Lung (tissue), 11 donors: ENCODE measurements at regions not wholly inside any gene's neighbourhood (a gene's known extent, or its start where the extent isn't known, plus 50 kb on each side); places are given as distances from the start of the nearest gene placed in this dataset.
A peak's percentile ranks its signal among the peaks of the same experiment; 100 is the strongest.

Experiments
- ATAC-seq: fragments of 200-7000 bp; cut with Tn5 transposase; one replicate; pipeline ENCODE4 v1.9.1; 2020; ENCODE audit warnings: moderate number of reproducible peaks; ENCODE audit not compliant: insufficient read depth, low FRiP score
- DNase-seq, 3 donors: peaks; one replicate each; pipeline ENCODE4 v3.0.0-alpha.2; 2013 to 2017
- H3K27ac ChIP-seq, 2 donors: one replicate each; pipeline ENCODE4 v1.5.1; 2013; ENCODE audit warnings: mild to moderate bottlenecking in 2 of 2, moderate library complexity in 2 of 2, control low read depth in 1 of 2, inconsistent platforms in 1 of 2, low read depth in 1 of 2, low read length in 1 of 2
- H3K27me3 ChIP-seq, 3 donors: one replicate each; pipeline ENCODE4 v1.5.1; 2013; ENCODE audit warnings: low read length in 2 of 3; ENCODE audit not compliant: control insufficient read depth in 3 of 3, insufficient read depth in 3 of 3
- H3K36me3 ChIP-seq, 4 donors: one replicate each; pipeline ENCODE4 v1.5.1; 2013; ENCODE audit warnings: low read length in 4 of 4, mild to moderate bottlenecking in 1 of 4, moderate library complexity in 1 of 4; ENCODE audit not compliant: control insufficient read depth in 4 of 4, insufficient read depth in 4 of 4
- H3K4me1 ChIP-seq, 5 donors: one replicate each; pipeline ENCODE4 v1.5.1; 2013; ENCODE audit warnings: low read length in 5 of 5, mild to moderate bottlenecking in 2 of 5, moderate library complexity in 1 of 5; ENCODE audit not compliant: control insufficient read depth in 5 of 5, insufficient read depth in 5 of 5
- H3K4me3 ChIP-seq: one replicate; pipeline ENCODE4 v1.5.1; 2013; ENCODE audit warnings: mild to moderate bottlenecking, control low read depth, moderate library complexity
- H3K9ac ChIP-seq, 2 donors: one replicate each; pipeline ENCODE4 v1.5.1; 2013; ENCODE audit warnings: low read length in 2 of 2, control low read depth in 1 of 2; ENCODE audit not compliant: insufficient read depth in 1 of 2
- H3K9me3 ChIP-seq, 4 donors: one replicate each; pipeline ENCODE4 v1.5.1; 2013; ENCODE audit warnings: low read length in 3 of 4, mild to moderate bottlenecking in 1 of 4, moderate library complexity in 1 of 4; ENCODE audit not compliant: control insufficient read depth in 4 of 4, insufficient read depth in 3 of 4
- CTCF ChIP-seq: IDR thresholded peaks from 2 replicates; pipeline ENCODE4 v1.5.1; 2012; ENCODE audit warnings: mild to moderate bottlenecking; ENCODE audit errors: control extremely low read depth, extremely low read depth
- WGBS, 2 donors: extraction: QIAGEN DNeasy Blood & Tissue Kit; methylation state at CpG; one replicate each; pipeline ENCODE4 v1.1.7; 2013; 5-methylcytosine and 5-hydroxymethylcytosine counted together
- donor health status: control.
- donor health status: control.
- donor health status: Bipolar disorder and iron deficiency.
- donor health status: healthy.
- donor health status: DM: yes; HTN: yes; CAD: no.

DNA sequence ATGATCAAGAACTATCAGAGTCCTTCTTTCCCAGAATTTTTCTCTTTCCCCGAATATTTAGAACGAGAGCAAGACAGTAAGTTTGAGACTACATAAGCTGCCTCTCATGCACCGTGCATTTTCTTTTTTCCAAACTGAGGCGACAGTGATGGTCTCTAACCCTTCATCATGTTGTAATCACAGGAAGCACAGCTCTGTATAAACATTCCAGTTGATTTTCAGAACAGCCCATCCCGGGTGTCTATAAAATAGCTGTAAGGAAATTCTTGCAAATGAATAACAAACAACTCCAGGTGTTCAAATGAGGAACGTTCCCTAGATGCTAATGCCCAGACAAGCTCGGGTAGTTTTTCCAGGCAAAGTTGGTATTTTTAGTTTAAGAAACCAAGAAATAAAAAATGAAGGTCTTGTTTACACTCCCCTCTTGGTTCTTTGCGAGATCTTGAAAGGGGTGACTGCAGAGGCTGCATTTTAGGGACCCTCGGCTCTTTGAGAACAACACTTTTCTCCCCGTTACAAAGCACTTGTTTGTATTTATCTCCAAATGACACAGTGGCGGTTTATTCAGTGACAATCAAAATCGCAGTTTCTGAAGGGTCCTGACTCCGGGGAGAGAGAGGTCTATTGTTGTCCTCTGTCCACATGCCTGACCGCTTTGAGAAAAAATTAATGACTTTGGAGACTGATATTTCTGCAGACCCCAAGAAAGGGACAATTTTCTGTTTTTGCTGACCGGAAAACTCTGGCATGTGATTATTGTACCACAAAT lies 101.1 kb upstream of the NCK2 start:
- no peaks in the 10 kb centered on the region for H3K36me3 ChIP-seq
- no peak overlapping the region for H3K4me3 ChIP-seq
- no peak for TF ChIP-seq CTCF
- DNase-seq: peak in 1 of 3 donors; percentile 36
- ATAC-seq: no peak
- H3K9ac ChIP-seq: no peak overlapping the region
- peaks cover 0 to under 1% (median 0%) of the 10 kb centered on the region in 4 donors for H3K9me3 ChIP-seq
- H3K27me3 ChIP-seq: no peaks in the 10 kb centered on the region
- peaks cover 0 to 37% (median 0%) of the 10 kb centered on the region in 5 donors for H3K4me1 ChIP-seq
- 41 to 65% methylated on average over 15 of the region's 15 CpGs for WGBS, 2 donors
- H3K27ac ChIP-seq: no peak overlapping the region

DNA sequence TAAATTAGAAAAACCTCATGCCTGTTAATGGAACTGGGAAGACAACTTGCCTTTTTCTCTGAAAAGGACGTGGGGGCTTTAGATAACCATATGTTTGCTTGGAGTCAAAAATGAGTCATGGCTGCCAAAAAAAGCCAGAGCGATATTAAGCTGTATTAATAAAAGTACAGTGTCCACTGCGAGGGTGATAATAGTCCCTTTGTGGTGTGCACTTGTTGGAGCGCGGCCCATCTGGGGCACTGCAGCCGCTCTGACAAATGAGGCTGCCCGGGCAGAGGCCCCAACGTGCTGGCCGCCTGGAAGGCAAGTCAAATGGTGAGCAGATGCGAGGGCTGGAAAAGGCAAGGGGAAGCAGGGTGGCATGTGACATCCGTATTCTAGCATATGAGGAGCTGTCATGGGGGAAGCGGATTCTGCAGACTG lies 103.3 kb upstream of the NCK2 start:
- Histone ChIP-seq H3K27me3 (no peaks in the 10 kb centered on the region), H3K36me3 (no peaks in the 10 kb centered on the region), H3K9ac (no peak overlapping the region), H3K4me3 (no peak overlapping the region), H3K27ac (no peak overlapping the region), H3K4me1 (peaks cover 0 to 33% (median 0%) of the 10 kb centered on the region in 5 donors), H3K9me3 (no peaks in the 10 kb centered on the region)
- TF ChIP-seq CTCF: no peak
- ATAC-seq: no peak
- 71 to 76% methylated on average over 12 of the region's 12 CpGs for WGBS, 2 donors
- peak; percentile 54 to 68 (median 66) for DNase-seq

DNA sequence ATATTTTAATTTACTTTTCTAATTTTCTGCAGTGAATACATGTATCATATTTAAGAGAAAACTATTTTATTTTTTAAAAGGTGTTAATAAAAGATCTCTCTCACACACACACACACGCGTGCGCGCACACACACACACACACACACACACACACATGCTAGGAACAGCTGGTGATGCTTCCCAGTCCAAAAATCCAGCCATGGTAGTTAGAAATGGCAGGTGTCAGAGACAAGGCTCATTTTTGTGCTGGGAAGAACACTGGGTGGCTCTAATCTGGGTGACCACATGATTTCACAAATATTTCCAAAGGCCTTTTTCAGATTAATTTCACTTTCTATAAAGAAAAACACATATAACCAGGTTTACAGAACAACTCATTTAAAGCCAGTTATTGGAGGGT lies 104.5 kb upstream of the NCK2 start:
- no peak overlapping the region for H3K27ac ChIP-seq

More for the DNA sequence above, 104.5 kb upstream of the NCK2 start:
- ATAC-seq: no peak
- DNase-seq: no peak
- 70 to 96% methylated on average over 4 of the region's 4 CpGs for WGBS, 2 donors
- Histone ChIP-seq H3K4me1 (peaks cover 0 to 33% (median 0%) of the 10 kb centered on the region in 5 donors), H3K4me3 (no peak overlapping the region), H3K27me3 (no peaks in the 10 kb centered on the region), H3K9me3 (peaks cover 0 to 2% (median 0%) of the 10 kb centered on the region in 4 donors), H3K9ac (no peak overlapping the region), H3K36me3 (no peaks in the 10 kb centered on the region)
- no peak for TF ChIP-seq CTCF
